ENCODE measurements at regions not wholly inside any gene's neighbourhood (a gene's known extent, or its start where the extent isn't known, plus 50 kb on each side); places are given as distances from the start of the nearest gene placed in this dataset.
"Not testable (repeated sequence)": the region's sequence is repeated elsewhere in the genome, so short reads cannot be mapped to it uniquely, and the experiment has no call there.

GRCh38 chr12:9543341-9543740, 64.4 kb downstream of the KLRB1 start:
- TF ChIP-seq POLR2AphosphoS5 (IDR thresholded peaks at IDR 0.05; ENCODE audit: low read depth, low read length); POLR2A (IDR thresholded peaks at IDR 0.05; ENCODE audit: low read depth, low read length); TAF1 (IDR thresholded peaks at IDR 0.05; ENCODE audit: low read depth, low read length); SPI1 (IDR thresholded peaks at IDR 0.05; ENCODE audit: low read depth, low read length); PAX5 (IDR thresholded peaks at IDR 0.05; ENCODE audit: insufficient read depth, low read length, severe bottlenecking); POU2F2 (IDR thresholded peaks at IDR 0.05; ENCODE audit: low read depth, low read length): not testable (repeated sequence)
